Suprapubic skin (tissue), 3 donors: ENCODE measurements at regions not wholly inside any gene's neighbourhood (a gene's known extent, or its start where the extent isn't known, plus 50 kb on each side); places are given as distances from the start of the nearest gene placed in this dataset.

Experiments used
- CTCF ChIP-seq, 2 donors: fragments of 200-600 bp in 1 of 2; fragments of 450-650 bp in 1 of 2; sonication (generic) in 1 of 2; IDR thresholded peaks; one replicate each; pipeline ENCODE4 v1.5.1; 2016 to 2019; ENCODE audit warnings: antibody characterized with exemption in 2 of 2, mild to moderate bottlenecking in 1 of 2, moderate library complexity in 1 of 2
- POLR2A ChIP-seq, 2 donors: fragments of 450-650 bp; IDR thresholded peaks; one replicate each; pipeline ENCODE4 v1.6.1; 2017; ENCODE audit warnings: antibody characterized with exemption in 2 of 2, mild to moderate bottlenecking in 2 of 2, moderate library complexity in 2 of 2

- TF ChIP-seq POLR2A (IDR thresholded peaks at IDR 0.05) (no peak), CTCF (IDR thresholded peaks at IDR 0.05) (no peak)
Measured at GRCh38 chr5:4570047-4570995, 569.8 kb upstream of the ADAMTS16 start.
